GM12878 (cell line): ENCODE measurements at regions not wholly inside any gene's neighbourhood (a gene's known extent, or its start where the extent isn't known, plus 50 kb on each side); places are given as distances from the start of the nearest gene placed in this dataset.

ENCODE experiments used
- ATAC-seq: fragments of 200-7000 bp; cut with Tn5 transposase; 3 replicates; pipeline ENCODE4 v1.9.1; 2020; ENCODE audit warnings: mild to moderate bottlenecking, moderate library complexity
- BruUV-seq: library from RNA; stranded (reverse); fragments of 400-500 nt; replicated peaks from 2 replicates; lab custom pipeline; 2021; lab: Mats Ljungman, UMichigan
- CTCF ChIA-PET: fragments of 300-600 bp; sonication (Branson Sonifier 250); formaldehyde crosslinking; extraction: SDS; loops from one replicate; lab custom pipeline; 2021; ENCODE audit warnings: inconsistent platforms; lab: Yijun Ruan, JAX
- POLR2A ChIA-PET: fragments of 350-600 bp; formaldehyde crosslinking; extraction: SDS; loops from one replicate; lab custom pipeline; 2021; ENCODE audit warnings: inconsistent platforms; lab: Charles Lee
- RAD21 ChIA-PET: fragments of 300-600 bp; sonication (Branson Sonifier 250); formaldehyde crosslinking; loops from one replicate; lab custom pipeline; 2023; ENCODE audit warnings: antibody characterized with exemption; ENCODE audit not compliant: unreplicated experiment; lab: Charles Lee
- SMC1A ChIA-PET: fragments of 300-600 bp; sonication (Branson Sonifier 250); formaldehyde crosslinking; loops from one replicate; lab custom pipeline; 2023; ENCODE audit not compliant: unreplicated experiment, uncharacterized antibody; lab: Charles Lee
- DNase-seq: peaks from one replicate; pipeline ENCODE4 v3.0.0-alpha.2; 2011; ENCODE audit warnings: low read depth, low spot score
- FAIRE-seq: peaks from 3 replicates; lab custom pipeline; 2011; peaks lifted over from hg19 to GRCh38; lab: Jason Lieb, UNC
- H2AFZ ChIP-seq: 2 replicates; pipeline ENCODE4 v1.6.0; 2011; ENCODE audit warnings: low read depth, low read length, control low read depth; ENCODE audit not compliant: control insufficient read depth
- H3K27ac ChIP-seq: 2 replicates; pipeline ENCODE4 v1.5.1; 2011; ENCODE audit warnings: control low read depth; ENCODE audit not compliant: control insufficient read depth, insufficient read depth
- H3K27me3 ChIP-seq, 2 experiments: replicated peaks in 1 of 2; 2 replicates each; pipeline versions ENCODE4 v1.6.0 to v1.6.1; 2011; ENCODE audit warnings: low read length in 1 of 2; ENCODE audit not compliant: control insufficient read depth in 2 of 2, insufficient read depth in 2 of 2
- H3K36me3 ChIP-seq, 2 experiments: 2 replicates each; pipeline ENCODE4 v1.5.1; 2011; ENCODE audit warnings: low read length in 1 of 2; ENCODE audit not compliant: control insufficient read depth in 2 of 2, insufficient read depth in 2 of 2
- H3K4me1 ChIP-seq: 2 replicates; pipeline ENCODE4 v1.6.1; 2011; ENCODE audit warnings: mild to moderate bottlenecking, low read length, moderate library complexity, mixed read lengths; ENCODE audit not compliant: control insufficient read depth, insufficient read depth
- H3K4me2 ChIP-seq: 2 replicates; pipeline ENCODE4 v1.6.0; 2011; ENCODE audit warnings: control low read depth; ENCODE audit not compliant: control insufficient read depth, insufficient read depth
- H3K4me3 ChIP-seq: fragments of 200-600 bp; sonication (generic); 2 replicates; pipeline ENCODE4 v1.5.1; 2016
- H3K79me2 ChIP-seq: 2 replicates; pipeline ENCODE4 v1.6.0; 2011; ENCODE audit warnings: low read length; ENCODE audit not compliant: control insufficient read depth, insufficient read depth
- H3K9ac ChIP-seq: 2 replicates; pipeline ENCODE4 v1.8.0; 2011; ENCODE audit warnings: low read length, control low read depth, mixed read lengths; ENCODE audit not compliant: control insufficient read depth, insufficient read depth
- H3K9me3 ChIP-seq: replicated peaks from 3 replicates; pipeline ENCODE4 v1.5.1; 2011; ENCODE audit warnings: mild to moderate bottlenecking, low read length; ENCODE audit not compliant: control insufficient read depth, insufficient read depth
- H4K20me1 ChIP-seq: 2 replicates; pipeline ENCODE4 v1.6.0; 2011; ENCODE audit not compliant: control insufficient read depth, insufficient read depth
- ATF7 ChIP-seq: fragments of 450-650 bp; IDR thresholded peaks from 2 replicates; pipeline ENCODE4 v1.6.1; 2016; ENCODE audit warnings: low read depth, mild to moderate bottlenecking
- CHD1 ChIP-seq: IDR thresholded peaks from 2 replicates; pipeline ENCODE4 v1.6.1; 2012; ENCODE audit warnings: low read depth, low read length, improper control_type of control experiment
- JUNB ChIP-seq: IDR thresholded peaks from 2 replicates; pipeline ENCODE4 v1.6.1; 2016; ENCODE audit warnings: antibody characterized with exemption, mild to moderate bottlenecking
- SMAD5 ChIP-seq: IDR thresholded peaks from 2 replicates; pipeline ENCODE4 v1.6.1; 2016; ENCODE audit warnings: antibody characterized with exemption, low read depth
- SP1 ChIP-seq: IDR thresholded peaks from one replicate; pipeline ENCODE4 v1.6.1; 2011; ENCODE audit warnings: low read depth, low read length
- ZZZ3 ChIP-seq: IDR thresholded peaks from 2 replicates; pipeline ENCODE4 v1.6.1; 2011; ENCODE audit warnings: low read depth; ENCODE audit not compliant: control insufficient read depth, insufficient read length
- WGBS: methylation state at CpG from one replicate; pipeline ENCODE4 v1.1.6; 2016; ENCODE audit warnings: low lambda C conversion rate; ENCODE audit not compliant: insufficient replicate concordance, insufficient coverage; ENCODE audit errors: missing lambda C conversion rate; 5-methylcytosine and 5-hydroxymethylcytosine counted together
- in situ Hi-C: fragments of 300-500 bp; cut with MboI; formaldehyde crosslinking; loops from 9 replicates; pipeline ENCODE4 v1.14.3; 2018; ENCODE audit warnings: mixed read lengths
- intact Hi-C: fragments of 100-400 bp; cut with micrococcal nuclease; formaldehyde crosslinking; loops from one replicate; pipeline ENCODE4 v1.14.2; 2022; ENCODE audit not compliant: unreplicated experiment
- TF ChIP-seq, protein P1 (sequence below): IDR thresholded peaks from 2 replicates; pipeline ENCODE4 v1.6.1; 2012; ENCODE audit warnings: mild to moderate bottlenecking, low read depth, low read length
- TF ChIP-seq, protein P2 (sequence below): fragments of 450-650 bp; IDR thresholded peaks from 2 replicates; pipeline ENCODE4 v1.6.1; 2016; ENCODE audit warnings: mild to moderate bottlenecking

GRCh38 chr5:171600741-171601265, 181.4 kb downstream of the FGF18 start (continued):
- TF ChIP-seq, protein P1, sequence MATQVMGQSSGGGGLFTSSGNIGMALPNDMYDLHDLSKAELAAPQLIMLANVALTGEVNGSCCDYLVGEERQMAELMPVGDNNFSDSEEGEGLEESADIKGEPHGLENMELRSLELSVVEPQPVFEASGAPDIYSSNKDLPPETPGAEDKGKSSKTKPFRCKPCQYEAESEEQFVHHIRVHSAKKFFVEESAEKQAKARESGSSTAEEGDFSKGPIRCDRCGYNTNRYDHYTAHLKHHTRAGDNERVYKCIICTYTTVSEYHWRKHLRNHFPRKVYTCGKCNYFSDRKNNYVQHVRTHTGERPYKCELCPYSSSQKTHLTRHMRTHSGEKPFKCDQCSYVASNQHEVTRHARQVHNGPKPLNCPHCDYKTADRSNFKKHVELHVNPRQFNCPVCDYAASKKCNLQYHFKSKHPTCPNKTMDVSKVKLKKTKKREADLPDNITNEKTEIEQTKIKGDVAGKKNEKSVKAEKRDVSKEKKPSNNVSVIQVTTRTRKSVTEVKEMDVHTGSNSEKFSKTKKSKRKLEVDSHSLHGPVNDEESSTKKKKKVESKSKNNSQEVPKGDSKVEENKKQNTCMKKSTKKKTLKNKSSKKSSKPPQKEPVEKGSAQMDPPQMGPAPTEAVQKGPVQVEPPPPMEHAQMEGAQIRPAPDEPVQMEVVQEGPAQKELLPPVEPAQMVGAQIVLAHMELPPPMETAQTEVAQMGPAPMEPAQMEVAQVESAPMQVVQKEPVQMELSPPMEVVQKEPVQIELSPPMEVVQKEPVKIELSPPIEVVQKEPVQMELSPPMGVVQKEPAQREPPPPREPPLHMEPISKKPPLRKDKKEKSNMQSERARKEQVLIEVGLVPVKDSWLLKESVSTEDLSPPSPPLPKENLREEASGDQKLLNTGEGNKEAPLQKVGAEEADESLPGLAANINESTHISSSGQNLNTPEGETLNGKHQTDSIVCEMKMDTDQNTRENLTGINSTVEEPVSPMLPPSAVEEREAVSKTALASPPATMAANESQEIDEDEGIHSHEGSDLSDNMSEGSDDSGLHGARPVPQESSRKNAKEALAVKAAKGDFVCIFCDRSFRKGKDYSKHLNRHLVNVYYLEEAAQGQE = no peak
- TF ChIP-seq CHD1 (no peak), SMAD5 (no peak)
- TF ChIP-seq, protein P2, sequence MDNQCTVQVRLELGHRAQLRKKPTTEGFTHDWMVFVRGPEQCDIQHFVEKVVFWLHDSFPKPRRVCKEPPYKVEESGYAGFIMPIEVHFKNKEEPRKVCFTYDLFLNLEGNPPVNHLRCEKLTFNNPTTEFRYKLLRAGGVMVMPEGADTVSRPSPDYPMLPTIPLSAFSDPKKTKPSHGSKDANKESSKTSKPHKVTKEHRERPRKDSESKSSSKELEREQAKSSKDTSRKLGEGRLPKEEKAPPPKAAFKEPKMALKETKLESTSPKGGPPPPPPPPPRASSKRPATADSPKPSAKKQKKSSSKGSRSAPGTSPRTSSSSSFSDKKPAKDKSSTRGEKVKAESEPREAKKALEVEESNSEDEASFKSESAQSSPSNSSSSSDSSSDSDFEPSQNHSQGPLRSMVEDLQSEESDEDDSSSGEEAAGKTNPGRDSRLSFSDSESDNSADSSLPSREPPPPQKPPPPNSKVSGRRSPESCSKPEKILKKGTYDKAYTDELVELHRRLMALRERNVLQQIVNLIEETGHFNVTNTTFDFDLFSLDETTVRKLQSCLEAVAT = no peak
- TF ChIP-seq, all 136 proteins: peak for 0

- H3K9ac ChIP-seq = no peak overlapping the region
- no peak overlapping the region for H3K27ac ChIP-seq
- ChIA-PET CTCF (no interaction called here), RAD21 (no interaction called here), SMC1A (no interaction called here), POLR2A (no interaction called here)
- no peak for TF ChIP-seq ATF7
- peak; percentile 53 for TF ChIP-seq JUNB
- no peak for TF ChIP-seq SP1
- TF ChIP-seq ZZZ3 = no peak
- no TSS peak for BruUV-seq
- H4K20me1 ChIP-seq = no peaks in the 10 kb centered on the region
- H2AFZ ChIP-seq = no peak overlapping the region
- intact Hi-C loops (loop anchor here (10.0 kb wide), 1 partner anchor 177 kb away; no protein-coding TSS in a partner anchor), in situ Hi-C loops (no loop called here)
- no peak overlapping the region for H3K4me2 ChIP-seq
- 14% methylated on average over 9 of the region's 9 CpGs for WGBS
- H3K27me3 ChIP-seq = no peaks in the 10 kb centered on the region; a peak in 1 of 4 replicates
- no peaks in the 10 kb centered on the region for H3K9me3 ChIP-seq
- DNase-seq (no peak), FAIRE-seq (no peak), ATAC-seq (no peak; the same call in 2 of the 3 replicates)
- H3K4me1 ChIP-seq = no peaks in the 10 kb centered on the region
- H3K36me3 ChIP-seq = no peaks in the 10 kb centered on the region
- H3K4me3 ChIP-seq = no peak overlapping the region
- H3K79me2 ChIP-seq = no peaks in the 10 kb centered on the region
Observed at GRCh38 chr5:171601266-171601881, 181.9 kb downstream of the FGF18 start.
